PC-9 (cell line): ENCODE measurements at regions not wholly inside any gene's neighbourhood (a gene's known extent, or its start where the extent isn't known, plus 50 kb on each side); places are given as distances from the start of the nearest gene placed in this dataset.

Source experiments
- BruUV-seq: library from RNA; stranded (reverse); fragments of 400-500 nt; replicated peaks from 2 replicates; lab custom pipeline; 2021; lab: Mats Ljungman, UMichigan
- CTCF ChIA-PET: fragments of 300-600 bp; sonication (Branson Sonifier 250); formaldehyde crosslinking; loops from one replicate; lab custom pipeline; 2022; ENCODE audit warnings: antibody characterized with exemption; lab: Charles Lee
- POLR2A ChIA-PET: fragments of 300-600 bp; sonication (Branson Sonifier 250); formaldehyde crosslinking; loops from one replicate; lab custom pipeline; 2022; ENCODE audit warnings: antibody characterized with exemption; ENCODE audit not compliant: unreplicated experiment; lab: Charles Lee
- DNase-seq, 2 experiments: peaks; one replicate each; pipeline versions ENCODE4 v3.0.0 to v3.0.0-alpha.2; 2015 to 2022; ENCODE audit warnings: mixed read lengths in 1 of 2
- H2AFZ ChIP-seq: fragments of 200-600 bp; sonication (generic); 2 replicates; pipeline ENCODE4 v1.8.1; 2017; ENCODE audit warnings: antibody characterized with exemption
- H3F3A ChIP-seq: fragments of 200-600 bp; sonication (generic); 2 replicates; pipeline ENCODE4 v1.8.1; 2017; ENCODE audit warnings: antibody characterized with exemption, mild to moderate bottlenecking, low read depth; ENCODE audit not compliant: insufficient read depth
- H3K27ac ChIP-seq: fragments of 200-600 bp; sonication (generic); 2 replicates; pipeline ENCODE4 v1.6.1; 2016; ENCODE audit warnings: mixed run types
- H3K27me3 ChIP-seq: fragments of 200-600 bp; sonication (generic); 2 replicates; pipeline ENCODE4 v1.6.1; 2016; ENCODE audit warnings: low read depth, mixed run types; ENCODE audit not compliant: insufficient read depth
- H3K36me3 ChIP-seq: fragments of 200-600 bp; sonication (generic); 2 replicates; pipeline ENCODE4 v1.6.1; 2016; ENCODE audit warnings: low read depth, mixed run types
- H3K4me1 ChIP-seq: fragments of 200-600 bp; sonication (generic); replicated peaks from 2 replicates; pipeline ENCODE4 v1.6.1; 2016; ENCODE audit warnings: mixed run types; ENCODE audit not compliant: insufficient read depth
- H3K4me2 ChIP-seq: fragments of 200-600 bp; sonication (generic); 2 replicates; pipeline ENCODE4 v1.6.1; 2017; ENCODE audit warnings: mixed run types
- H3K4me3 ChIP-seq: fragments of 200-600 bp; sonication (generic); 2 replicates; pipeline ENCODE4 v1.6.1; 2016; ENCODE audit warnings: mixed run types
- H3K79me2 ChIP-seq: fragments of 200-600 bp; sonication (generic); 2 replicates; pipeline ENCODE4 v1.6.1; 2017; ENCODE audit warnings: low read depth, mixed run types
- H3K9me2 ChIP-seq: fragments of 200-600 bp; sonication (generic); 2 replicates; pipeline ENCODE4 v1.8.1; 2017; ENCODE audit warnings: mild to moderate bottlenecking; ENCODE audit not compliant: insufficient read depth
- H3K9me3 ChIP-seq: fragments of 200-600 bp; sonication (generic); 2 replicates; pipeline ENCODE4 v1.8.1; 2016; ENCODE audit warnings: low read depth; ENCODE audit not compliant: insufficient read depth
- H4K20me1 ChIP-seq: fragments of 200-600 bp; sonication (generic); 2 replicates; pipeline ENCODE4 v1.8.1; 2017; ENCODE audit not compliant: insufficient read depth
- EZH2 ChIP-seq: fragments of 200-600 bp; sonication (generic); IDR thresholded peaks from 2 replicates; pipeline ENCODE4 v1.8.0; 2017; ENCODE audit warnings: antibody characterized with exemption, low read depth
- intact Hi-C: fragments of 100-400 bp; cut with micrococcal nuclease; formaldehyde crosslinking; loops from one replicate; pipeline ENCODE4 v1.10.0; 2022; ENCODE audit not compliant: unreplicated experiment
- TF ChIP-seq, protein P1 (sequence below): fragments of 200-600 bp; sonication (generic); conservative IDR thresholded peaks from 2 replicates; pipeline ENCODE4 v1.6.1; 2017; ENCODE audit warnings: mixed run types, antibody characterized with exemption, mild to moderate bottlenecking, moderate library complexity

DNA sequence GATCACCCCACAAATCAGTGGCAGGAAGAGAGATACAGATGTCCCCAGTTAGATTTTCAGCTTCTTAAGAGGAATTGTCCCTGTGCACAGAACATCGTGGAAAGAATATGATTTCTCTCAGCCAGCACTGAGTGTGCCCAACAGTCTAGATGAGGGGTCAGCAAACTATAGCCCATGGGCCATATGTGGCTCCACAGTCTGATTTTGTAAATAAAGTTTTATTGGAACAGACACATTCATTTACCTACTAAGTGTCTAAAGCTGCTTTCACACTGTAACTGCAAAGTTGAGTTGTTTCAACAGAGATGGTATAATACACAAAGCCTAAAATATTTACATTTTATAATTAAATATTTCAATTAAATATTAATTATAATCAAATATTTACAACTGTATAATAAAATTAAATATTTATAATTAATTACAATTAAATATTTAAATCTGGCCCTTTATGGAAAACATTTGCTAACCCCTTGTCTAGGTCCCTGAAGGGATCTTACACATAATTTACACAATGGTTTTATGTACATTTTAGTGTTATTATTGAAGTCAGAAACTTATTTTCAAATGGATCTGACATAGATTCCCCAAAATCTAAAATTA, 407.6 kb downstream of the PTPRU start:
- H3K79me2 ChIP-seq = no peaks in the 10 kb centered on the region
- CTCF ChIA-PET = no interaction called here
- TF ChIP-seq, protein P1, sequence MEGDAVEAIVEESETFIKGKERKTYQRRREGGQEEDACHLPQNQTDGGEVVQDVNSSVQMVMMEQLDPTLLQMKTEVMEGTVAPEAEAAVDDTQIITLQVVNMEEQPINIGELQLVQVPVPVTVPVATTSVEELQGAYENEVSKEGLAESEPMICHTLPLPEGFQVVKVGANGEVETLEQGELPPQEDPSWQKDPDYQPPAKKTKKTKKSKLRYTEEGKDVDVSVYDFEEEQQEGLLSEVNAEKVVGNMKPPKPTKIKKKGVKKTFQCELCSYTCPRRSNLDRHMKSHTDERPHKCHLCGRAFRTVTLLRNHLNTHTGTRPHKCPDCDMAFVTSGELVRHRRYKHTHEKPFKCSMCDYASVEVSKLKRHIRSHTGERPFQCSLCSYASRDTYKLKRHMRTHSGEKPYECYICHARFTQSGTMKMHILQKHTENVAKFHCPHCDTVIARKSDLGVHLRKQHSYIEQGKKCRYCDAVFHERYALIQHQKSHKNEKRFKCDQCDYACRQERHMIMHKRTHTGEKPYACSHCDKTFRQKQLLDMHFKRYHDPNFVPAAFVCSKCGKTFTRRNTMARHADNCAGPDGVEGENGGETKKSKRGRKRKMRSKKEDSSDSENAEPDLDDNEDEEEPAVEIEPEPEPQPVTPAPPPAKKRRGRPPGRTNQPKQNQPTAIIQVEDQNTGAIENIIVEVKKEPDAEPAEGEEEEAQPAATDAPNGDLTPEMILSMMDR = no peak
- no peak for TF ChIP-seq EZH2
- no peaks in the 10 kb centered on the region for H3K9me3 ChIP-seq
- H3K27me3 ChIP-seq = no peaks in the 10 kb centered on the region
- no peak overlapping the region for H3K4me2 ChIP-seq
- no peak for DNase-seq
- no peaks in the 10 kb centered on the region for H4K20me1 ChIP-seq
- POLR2A ChIA-PET = no interaction called here
- 0 out of 2 replicates have a peak, but pooled peaks cover 6% of the 10 kb centered on the region for H3F3A ChIP-seq
- BruUV-seq = no TSS peak
- H3K9me2 ChIP-seq = no peaks in the 10 kb centered on the region
- no peak overlapping the region for H3K27ac ChIP-seq
- H3K36me3 ChIP-seq = no peaks in the 10 kb centered on the region
- H2AFZ ChIP-seq = no peak overlapping the region
- no peak overlapping the region for H3K4me3 ChIP-seq
- H3K4me1 ChIP-seq = peaks cover 22% of the 10 kb centered on the region
- intact Hi-C loops = loop anchor here (5.0 kb wide), 1 partner anchor 92 kb away; no protein-coding TSS in a partner anchor

DNA sequence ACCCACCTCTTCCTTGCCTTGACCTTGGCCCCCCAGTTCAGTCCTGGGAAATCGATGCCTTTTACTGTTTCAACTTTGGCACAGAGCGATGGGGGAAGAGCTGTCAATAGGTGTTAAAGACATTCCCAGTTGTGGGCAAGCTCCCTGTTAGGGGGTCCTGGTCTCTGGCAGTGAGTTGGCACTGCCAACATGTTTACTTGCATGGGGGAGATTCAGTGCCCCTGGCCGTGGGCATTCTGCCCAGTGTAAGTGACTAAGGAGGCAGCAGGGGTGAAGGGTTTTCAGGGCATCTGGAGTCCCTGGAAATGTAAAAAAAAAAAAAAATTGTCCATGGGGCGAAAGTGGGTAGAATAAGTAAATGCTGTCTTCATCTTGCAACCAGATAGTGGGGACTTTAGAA, 407.0 kb downstream of the PTPRU start:
- TF ChIP-seq, protein P1 = no peak
- no peak for TF ChIP-seq EZH2
- no peak overlapping the region for H3K27ac ChIP-seq
- no peaks in the 10 kb centered on the region for H3K9me3 ChIP-seq
- H3K9me2 ChIP-seq = no peaks in the 10 kb centered on the region
- ChIA-PET CTCF (no interaction called here), POLR2A (no interaction called here)
- intact Hi-C loops = loop anchor here (5.0 kb wide), 1 partner anchor 91 kb away; no protein-coding TSS in a partner anchor
- H3F3A ChIP-seq = 0 out of 2 replicates have a peak, but pooled peaks cover 6% of the 10 kb centered on the region
- H3K4me2 ChIP-seq = no peak overlapping the region
- no peak overlapping the region for H2AFZ ChIP-seq
- no peaks in the 10 kb centered on the region for H3K79me2 ChIP-seq
- H3K36me3 ChIP-seq = no peaks in the 10 kb centered on the region
- no TSS peak for BruUV-seq
- H3K4me1 ChIP-seq = peaks cover 27% of the 10 kb centered on the region
- no peak for DNase-seq
- H3K4me3 ChIP-seq = no peak overlapping the region
- H3K27me3 ChIP-seq = no peaks in the 10 kb centered on the region
- H4K20me1 ChIP-seq = no peaks in the 10 kb centered on the region

DNA sequence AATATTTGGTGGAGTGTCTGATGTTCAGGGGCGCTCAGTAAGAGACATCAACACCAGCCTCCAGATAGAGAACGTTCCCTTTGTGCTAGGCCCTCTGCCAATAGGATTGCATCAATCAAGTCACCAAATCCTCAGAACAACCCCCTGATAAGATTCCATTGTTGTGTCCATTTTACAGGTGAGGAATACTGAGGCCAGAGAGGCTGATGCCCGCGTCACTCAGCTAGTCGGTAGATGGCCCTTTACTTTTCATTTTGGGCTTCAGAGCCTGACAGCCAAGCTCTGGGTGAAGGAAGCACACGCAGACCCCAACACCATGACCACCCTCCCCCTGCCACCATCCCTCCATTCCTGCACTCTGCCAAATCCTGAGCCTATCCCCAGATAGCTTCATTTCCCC, 406.2 kb downstream of the PTPRU start:
- H3K4me3 ChIP-seq = no peak overlapping the region
- no peak overlapping the region for H3K4me2 ChIP-seq
- ChIA-PET CTCF (no interaction called here), POLR2A (no interaction called here)
- H3F3A ChIP-seq = 0 out of 2 replicates have a peak, but pooled peaks cover 6% of the 10 kb centered on the region
- H3K27ac ChIP-seq = no peak overlapping the region
- no TSS peak for BruUV-seq
- no peaks in the 10 kb centered on the region for H3K36me3 ChIP-seq
- H3K4me1 ChIP-seq = peaks cover 27% of the 10 kb centered on the region
- H3K9me2 ChIP-seq = no peaks in the 10 kb centered on the region
- no peaks in the 10 kb centered on the region for H4K20me1 ChIP-seq
- no peak for TF ChIP-seq EZH2
- TF ChIP-seq, protein P1 = no peak
- H3K27me3 ChIP-seq = no peaks in the 10 kb centered on the region
- H2AFZ ChIP-seq = no peak overlapping the region
- intact Hi-C loops = loop anchor here (5.0 kb wide), 1 partner anchor 90 kb away; no protein-coding TSS in a partner anchor
- no peaks in the 10 kb centered on the region for H3K9me3 ChIP-seq
- H3K79me2 ChIP-seq = no peaks in the 10 kb centered on the region
- DNase-seq = no peak
